Vagina (tissue), 2 donors: ENCODE measurements at regions not wholly inside any gene's neighbourhood (a gene's known extent, or its start where the extent isn't known, plus 50 kb on each side); places are given as distances from the start of the nearest gene placed in this dataset.

ENCODE experiments used
- DNase-seq, 2 donors: peaks; one replicate each; pipeline ENCODE4 v3.0.0-alpha.2; 2017; ENCODE audit errors: extremely low spot score in 2 of 2
- H3K27ac ChIP-seq: fragments of 200-600 bp; sonication (generic); one replicate; pipeline ENCODE4 v1.5.1; 2019
- H3K27me3 ChIP-seq: fragments of 200-600 bp; sonication (generic); one replicate; pipeline ENCODE4 v1.5.1; 2019
- H3K36me3 ChIP-seq, 2 donors: fragments of 200-600 bp; sonication (generic); one replicate each; pipeline ENCODE4 v1.5.1; 2017 to 2019
- H3K4me1 ChIP-seq: fragments of 200-600 bp; sonication (generic); one replicate; pipeline ENCODE4 v1.5.1; 2019
- H3K4me3 ChIP-seq, 2 donors: fragments of 200-600 bp; sonication (generic); 1 replicate in 1 of 2; 2 replicates in 1 of 2; pipeline ENCODE4 v1.5.1; 2016 to 2019
- H3K9me3 ChIP-seq: fragments of 200-600 bp; sonication (generic); one replicate; pipeline ENCODE4 v1.5.1; 2019
- CTCF ChIP-seq, 3 experiments: fragments of 450-650 bp in 2 of 3; fragments of 200-600 bp in 1 of 3; sonication (generic) in 1 of 3; IDR thresholded peaks; one replicate each; pipeline ENCODE4 v1.5.1; 2017 to 2019; ENCODE audit warnings: antibody characterized with exemption in 3 of 3, mild to moderate bottlenecking in 2 of 3, moderate library complexity in 2 of 3
- POLR2A ChIP-seq, 2 donors: fragments of 450-650 bp; IDR thresholded peaks; one replicate each; pipeline ENCODE4 v1.6.1; 2017; ENCODE audit warnings: antibody characterized with exemption in 2 of 2, mild to moderate bottlenecking in 2 of 2, moderate library complexity in 2 of 2
- POLR2AphosphoS5 ChIP-seq, 2 donors: sonication (generic); formaldehyde crosslinking; IDR thresholded peaks; one replicate each; pipeline ENCODE4 v1.9.0; 2017; ENCODE audit warnings: antibody characterized with exemption in 2 of 2, mild to moderate bottlenecking in 2 of 2, low read depth in 1 of 2; ENCODE audit not compliant: insufficient read depth in 1 of 2
- intact Hi-C: fragments of 100-400 bp; cut with DNase I; formaldehyde crosslinking; loops from one replicate; pipeline ENCODE4 v1.15.1; 2023

DNA sequence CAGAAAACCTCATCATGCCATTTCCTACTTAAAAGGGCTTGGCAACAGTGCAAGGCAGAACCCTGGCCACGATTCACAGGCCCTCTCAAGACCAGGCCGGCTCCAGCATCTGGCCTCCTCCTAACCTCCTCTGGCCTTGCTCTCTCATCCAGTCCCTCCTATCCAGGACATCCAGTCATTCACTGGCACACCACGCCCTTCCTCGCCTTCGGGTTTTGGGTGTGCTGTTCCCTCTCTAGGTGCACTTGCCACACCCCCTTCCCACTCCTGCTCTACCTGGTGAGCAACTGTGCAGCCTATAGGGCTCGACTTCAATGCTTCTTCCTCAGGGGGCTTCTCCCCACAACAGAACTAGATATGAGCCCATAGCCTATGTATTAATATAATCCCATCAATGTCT lies 317.1 kb downstream of the ARRDC4 start:
- no peak overlapping the region for H3K27ac ChIP-seq
- H3K27me3 ChIP-seq, result no peaks in the 10 kb centered on the region
- no peak overlapping the region for H3K4me3 ChIP-seq
- TF ChIP-seq CTCF (IDR thresholded peaks at IDR 0.05) (no peak), POLR2A (IDR thresholded peaks at IDR 0.05) (no peak), POLR2AphosphoS5 (IDR thresholded peaks at IDR 0.05; ENCODE audit: insufficient read depth in 1 of 2, low read depth in 1 of 2) (no peak)
- DNase-seq, result peak in 1 of 2 donors; percentile 42
- no peaks in the 10 kb centered on the region for H3K36me3 ChIP-seq
- intact Hi-C loops, result no loop called here
- H3K9me3 ChIP-seq, result no peaks in the 10 kb centered on the region
- no peaks in the 10 kb centered on the region for H3K4me1 ChIP-seq

DNA sequence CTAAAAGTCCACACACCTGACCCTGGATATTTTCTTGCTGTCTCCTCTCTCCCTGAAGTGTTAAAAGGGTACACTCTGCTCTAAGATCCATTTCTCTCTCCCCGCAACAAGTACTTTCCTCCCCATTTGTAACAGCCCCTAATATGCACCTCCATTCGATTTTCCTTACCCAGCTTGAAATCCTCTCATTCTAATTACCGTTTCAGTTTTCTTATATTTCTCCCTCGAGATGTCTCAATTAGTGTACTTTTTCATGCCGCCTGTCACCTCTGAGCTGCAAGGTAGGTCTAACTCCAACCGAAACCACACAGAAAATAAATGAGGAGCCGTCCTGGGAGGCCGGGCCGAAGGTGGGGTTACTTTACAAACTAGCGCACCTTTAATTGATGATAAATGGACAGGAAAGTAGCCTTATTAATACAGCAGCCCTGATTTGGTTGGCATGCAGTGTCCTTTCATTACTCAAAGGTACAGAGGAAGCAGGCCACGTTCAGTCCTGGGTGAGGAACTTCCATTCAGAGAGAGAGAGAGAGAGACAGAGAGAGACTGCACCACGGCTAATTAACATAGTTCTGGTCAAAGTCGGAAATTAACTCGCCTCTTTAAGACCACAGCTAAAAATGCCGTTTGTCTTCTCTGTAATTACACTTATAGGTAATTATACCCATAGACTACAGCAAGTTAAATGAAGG lies 319.9 kb downstream of the ARRDC4 start:
- Histone ChIP-seq H3K4me3 (no peak overlapping the region), H3K4me1 (no peaks in the 10 kb centered on the region), H3K27me3 (no peaks in the 10 kb centered on the region), H3K9me3 (no peaks in the 10 kb centered on the region), H3K36me3 (no peaks in the 10 kb centered on the region), H3K27ac (no peak overlapping the region)
- intact Hi-C loops, result no loop called here
- DNase-seq, result peak in 1 of 2 donors; percentile 32
- TF ChIP-seq POLR2AphosphoS5 (IDR thresholded peaks at IDR 0.05; ENCODE audit: insufficient read depth in 1 of 2, low read depth in 1 of 2), result no peak
- no peak for TF ChIP-seq POLR2A (IDR thresholded peaks at IDR 0.05)
- no peak for TF ChIP-seq CTCF (IDR thresholded peaks at IDR 0.05)

DNA sequence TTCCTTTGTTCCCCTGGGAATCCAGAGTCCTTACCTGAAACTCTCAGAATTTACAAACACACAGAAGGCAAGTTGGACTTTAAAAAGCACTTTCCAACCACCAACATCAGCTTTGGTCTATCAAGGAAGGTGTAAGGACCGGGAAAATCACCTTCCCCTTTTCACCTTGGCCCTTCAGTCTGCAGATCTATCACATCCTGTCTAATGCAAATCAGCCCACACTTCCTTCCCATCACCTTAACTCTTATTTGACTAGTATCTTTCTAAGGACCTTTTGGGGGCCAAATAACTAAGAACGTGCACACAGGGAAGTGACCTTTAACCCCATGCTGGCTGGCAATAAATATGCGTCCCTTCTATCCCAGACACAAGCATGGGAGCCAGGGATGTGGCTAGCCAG lies 320.6 kb downstream of the ARRDC4 start:
- H3K9me3 ChIP-seq, result no peaks in the 10 kb centered on the region
- TF ChIP-seq CTCF (IDR thresholded peaks at IDR 0.05), result no peak
- no peaks in the 10 kb centered on the region for H3K4me1 ChIP-seq
- peak in 1 of 2 donors; percentile 34 for DNase-seq
- no peak overlapping the region for H3K4me3 ChIP-seq
- no peaks in the 10 kb centered on the region for H3K36me3 ChIP-seq
- H3K27ac ChIP-seq, result no peak overlapping the region
- intact Hi-C loops, result no loop called here
- no peaks in the 10 kb centered on the region for H3K27me3 ChIP-seq

DNA sequence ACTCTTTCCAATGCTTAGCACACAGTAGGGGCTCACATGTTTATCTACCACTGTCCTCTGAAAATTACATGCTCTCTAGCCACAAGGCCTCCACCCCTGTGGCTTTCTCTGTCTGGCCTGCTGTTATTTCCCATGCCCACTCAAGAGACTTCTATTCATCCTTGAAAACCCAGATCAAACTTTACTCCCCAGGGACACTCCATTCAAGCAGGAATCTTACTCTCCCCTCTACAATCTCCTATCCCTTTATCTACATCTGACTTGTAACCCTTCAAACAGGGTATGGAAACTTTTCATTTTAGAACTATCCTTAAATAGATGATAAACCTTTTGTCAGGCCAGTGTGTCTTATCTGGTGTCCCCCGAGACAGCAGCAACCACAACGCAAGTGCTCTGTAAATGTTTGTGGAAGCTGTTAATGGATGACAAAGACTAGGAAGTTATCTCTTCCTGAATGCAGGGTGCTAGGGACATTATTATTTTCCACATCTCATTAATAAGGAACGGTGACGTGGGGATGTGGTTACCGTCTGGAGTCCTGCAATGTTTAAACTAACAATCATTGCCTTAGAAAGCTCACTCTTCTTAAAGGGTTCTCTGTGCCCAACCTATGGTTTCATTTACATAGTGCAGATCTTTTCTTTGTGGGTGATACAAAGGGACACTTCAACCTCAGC lies 322.3 kb downstream of the ARRDC4 start:
- Histone ChIP-seq H3K9me3 (no peaks in the 10 kb centered on the region), H3K27me3 (no peaks in the 10 kb centered on the region), H3K4me3 (no peak overlapping the region), H3K27ac (no peak overlapping the region), H3K4me1 (no peaks in the 10 kb centered on the region), H3K36me3 (no peaks in the 10 kb centered on the region)
- TF ChIP-seq POLR2AphosphoS5 (IDR thresholded peaks at IDR 0.05; ENCODE audit: insufficient read depth in 1 of 2, low read depth in 1 of 2), result no peak
- no peak for TF ChIP-seq CTCF (IDR thresholded peaks at IDR 0.05)
- no peak for TF ChIP-seq POLR2A (IDR thresholded peaks at IDR 0.05)
- intact Hi-C loops, result no loop called here
- DNase-seq, result peak in 1 of 2 donors; percentile 3

DNA sequence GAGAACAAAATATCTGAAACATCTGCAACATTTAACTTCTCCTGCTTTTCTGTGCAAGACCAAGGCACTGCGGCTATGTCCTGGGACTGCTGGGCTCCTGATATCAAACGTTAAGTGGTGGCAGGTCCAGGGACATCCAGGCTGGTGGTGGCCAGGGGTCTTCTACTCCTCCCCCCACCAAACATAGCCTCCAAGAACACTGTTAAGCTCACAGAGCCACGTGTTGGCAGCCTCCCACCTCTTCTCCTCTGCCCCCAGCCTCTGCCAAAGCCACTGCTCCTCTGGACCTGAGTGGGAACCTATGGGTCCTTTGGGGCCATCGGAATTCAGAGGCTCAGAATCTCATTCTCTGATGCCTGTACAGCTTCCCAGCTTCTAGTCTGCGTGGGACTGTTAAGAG lies 325.7 kb downstream of the ARRDC4 start:
- Histone ChIP-seq H3K4me3 (no peak overlapping the region), H3K27me3 (no peaks in the 10 kb centered on the region), H3K4me1 (no peaks in the 10 kb centered on the region), H3K9me3 (no peaks in the 10 kb centered on the region), H3K36me3 (no peaks in the 10 kb centered on the region), H3K27ac (no peak overlapping the region)
- DNase-seq, result peak; percentile 56 to 67
- intact Hi-C loops, result no loop called here
- TF ChIP-seq POLR2A (IDR thresholded peaks at IDR 0.05), result no peak
- TF ChIP-seq CTCF (IDR thresholded peaks at IDR 0.05), result no peak
- TF ChIP-seq POLR2AphosphoS5 (IDR thresholded peaks at IDR 0.05; ENCODE audit: insufficient read depth in 1 of 2, low read depth in 1 of 2), result no peak
